ENCODE measurements at regions not wholly inside any gene's neighbourhood (a gene's known extent, or its start where the extent isn't known, plus 50 kb on each side); places are given as distances from the start of the nearest gene placed in this dataset.

GRCh38 chr17:12537436-12537835 is 128.3 kb upstream of the MYOCD start:
- DNase-seq = no peak

GRCh38 chr17:12538003-12538402 is 127.7 kb upstream of the MYOCD start:
- DNase-seq = no peak

GRCh38 chr17:12545877-12546513 is 119.7 kb upstream of the MYOCD start:
- DNase-seq = peak; percentile 3 to 7

GRCh38 chr17:12546983-12547382 is 118.7 kb upstream of the MYOCD start:
- no peak for DNase-seq

- DNase-seq = no peak
These were observed 117.9 kb upstream of the MYOCD start for GRCh38 chr17:12547831-12548230.

GRCh38 chr17:12548558-12548957 is 117.1 kb upstream of the MYOCD start:
- DNase-seq = no peak

- no peak for DNase-seq
These were observed 116.1 kb upstream of the MYOCD start for GRCh38 chr17:12549499-12550041.

- no peak for DNase-seq
These were observed 112.1 kb upstream of the MYOCD start for GRCh38 chr17:12553625-12554024.

- no peak for DNase-seq
These were observed 111.4 kb upstream of the MYOCD start for GRCh38 chr17:12554251-12554650.

- no peak for DNase-seq
These were observed 99.4 kb upstream of the MYOCD start for GRCh38 chr17:12566291-12566690.

GRCh38 chr17:12567077-12568053 is 98.3 kb upstream of the MYOCD start:
- DNase-seq = no peak

GRCh38 chr17:12568358-12569251 is 97.1 kb upstream of the MYOCD start:
- DNase-seq = no peak

GRCh38 chr17:12571606-12572005 is 94.1 kb upstream of the MYOCD start:
- DNase-seq = no peak

- DNase-seq = no peak
These were observed 91.2 kb upstream of the MYOCD start for GRCh38 chr17:12574525-12574924.

- no peak for DNase-seq
These were observed 90.0 kb upstream of the MYOCD start for GRCh38 chr17:12575641-12576040.

GRCh38 chr17:12579288-12579687 is 86.4 kb upstream of the MYOCD start:
- DNase-seq = no peak

- no peak for DNase-seq
These were observed 85.0 kb upstream of the MYOCD start for GRCh38 chr17:12580640-12581039.

GRCh38 chr17:12584727-12585126 is 81.0 kb upstream of the MYOCD start:
- no peak for DNase-seq

- DNase-seq = no peak
These were observed 77.2 kb upstream of the MYOCD start for GRCh38 chr17:12588531-12588930.

- no peak for DNase-seq
These were observed 75.3 kb upstream of the MYOCD start for GRCh38 chr17:12590417-12590816.

- no peak for DNase-seq
These were observed 74.5 kb upstream of the MYOCD start for GRCh38 chr17:12591021-12591735.

- no peak for DNase-seq
These were observed 72.7 kb upstream of the MYOCD start for GRCh38 chr17:12592941-12593340.

Data from activated CD4-positive, alpha-beta T cell treated with anti-CD3 and anti-CD28 coated beads, Interleukin-2, amount 50 U/mL, for 48 hours (primary cell).